GM18499 (cell line): ENCODE measurements at regions not wholly inside any gene's neighbourhood (a gene's known extent, or its start where the extent isn't known, plus 50 kb on each side); places are given as distances from the start of the nearest gene placed in this dataset.
"Not testable (repeated sequence)": the region's sequence is repeated elsewhere in the genome, so short reads cannot be mapped to it uniquely, and the experiment has no call there.

ENCODE experiments used
- ATAC-seq: cut with Tn5 transposase; IDR thresholded peaks from one replicate; pipeline ENCODE4 v1.9.1; 2021; ENCODE audit warnings: moderate number of reproducible peaks; ENCODE audit not compliant: insufficient read depth, unreplicated experiment

GRCh38 chr2:36238106-36238505 lies 117.5 kb upstream of the CRIM1 start:
- no peak for ATAC-seq

GRCh38 chr2:36235882-36236281 lies 119.7 kb upstream of the CRIM1 start:
- no peak for ATAC-seq

- ATAC-seq: no peak
Observed at GRCh38 chr2:36235426-36235825, 120.2 kb upstream of the CRIM1 start.

GRCh38 chr2:36223259-36223658 lies 132.3 kb upstream of the CRIM1 start:
- ATAC-seq: no peak

GRCh38 chr2:36222485-36222884 lies 133.1 kb upstream of the CRIM1 start:
- no peak for ATAC-seq

GRCh38 chr2:36214691-36215090 lies 140.9 kb upstream of the CRIM1 start:
- no peak for ATAC-seq

- no peak for ATAC-seq
Observed at GRCh38 chr2:36203366-36203765, 152.2 kb upstream of the CRIM1 start.

- ATAC-seq: no peak
Observed at GRCh38 chr2:36197181-36197971, 158.2 kb upstream of the CRIM1 start.

GRCh38 chr2:36193680-36194079 lies 161.9 kb upstream of the CRIM1 start:
- ATAC-seq: no peak

- no peak for ATAC-seq
Observed at GRCh38 chr2:36192983-36193382, 162.6 kb upstream of the CRIM1 start.

GRCh38 chr2:36190097-36190496 lies 165.5 kb upstream of the CRIM1 start:
- no peak for ATAC-seq

- ATAC-seq: no peak
Observed at GRCh38 chr2:36185624-36186023, 170.0 kb upstream of the CRIM1 start.

GRCh38 chr2:36184848-36185247 lies 170.7 kb upstream of the CRIM1 start:
- no peak for ATAC-seq

- not testable (repeated sequence) for ATAC-seq
Observed at GRCh38 chr2:36180789-36181482, 174.6 kb upstream of the CRIM1 start.

GRCh38 chr2:36180293-36180692 lies 175.3 kb upstream of the CRIM1 start:
- not testable (repeated sequence) for ATAC-seq

GRCh38 chr2:36179668-36180269 lies 175.8 kb upstream of the CRIM1 start:
- ATAC-seq: not testable (repeated sequence)

GRCh38 chr2:36178384-36178783 lies 177.2 kb upstream of the CRIM1 start:
- no peak for ATAC-seq

- ATAC-seq: no peak
Observed at GRCh38 chr2:36177282-36177681, 178.3 kb upstream of the CRIM1 start.

GRCh38 chr2:36174920-36175319 lies 180.7 kb upstream of the CRIM1 start:
- ATAC-seq: no peak

GRCh38 chr2:36173760-36174404 lies 181.7 kb upstream of the CRIM1 start:
- no peak for ATAC-seq

- ATAC-seq: no peak
Observed at GRCh38 chr2:36172824-36173223, 182.8 kb upstream of the CRIM1 start.
